ENCODE measurements at regions not wholly inside any gene's neighbourhood (a gene's known extent, or its start where the extent isn't known, plus 50 kb on each side); places are given as distances from the start of the nearest gene placed in this dataset.

- TF ChIP-seq POLR2AphosphoS5 (IDR thresholded peaks at IDR 0.05; ENCODE audit: borderline replicate concordance, low read depth, low read length) (no peak), EZH2 (IDR thresholded peaks at IDR 0.05) (no peak)
These were observed 217.7 kb upstream of the VEGFC start for GRCh38 chr4:177010418-177010817.
